ENCODE measurements at regions not wholly inside any gene's neighbourhood (a gene's known extent, or its start where the extent isn't known, plus 50 kb on each side); places are given as distances from the start of the nearest gene placed in this dataset.

DNA sequence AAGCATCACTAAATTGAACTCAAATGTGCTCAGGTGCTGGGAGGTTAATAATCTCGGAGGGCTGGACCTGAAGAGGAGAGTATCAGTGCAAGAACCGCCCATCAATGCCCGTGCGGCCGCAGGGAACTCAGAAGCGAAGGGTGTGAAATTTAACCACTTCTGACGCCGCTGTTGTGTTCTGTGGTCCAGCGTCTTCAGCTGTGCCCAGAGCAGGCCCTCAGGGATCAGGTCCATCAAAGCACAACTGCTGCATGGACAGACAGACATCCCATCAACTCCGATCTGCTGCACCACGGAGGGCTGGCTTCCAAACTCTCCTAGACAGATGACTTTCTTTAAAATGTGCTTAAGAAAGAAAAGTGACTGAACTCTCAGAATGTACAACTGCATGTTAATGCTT is 144.9 kb upstream of the TCERG1L start:
- TF ChIP-seq EZH2 (IDR thresholded peaks at IDR 0.05; ENCODE audit: borderline replicate concordance, low read depth, low read length, poor library complexity, severe bottlenecking) = no peak
- TF ChIP-seq, protein P1, sequence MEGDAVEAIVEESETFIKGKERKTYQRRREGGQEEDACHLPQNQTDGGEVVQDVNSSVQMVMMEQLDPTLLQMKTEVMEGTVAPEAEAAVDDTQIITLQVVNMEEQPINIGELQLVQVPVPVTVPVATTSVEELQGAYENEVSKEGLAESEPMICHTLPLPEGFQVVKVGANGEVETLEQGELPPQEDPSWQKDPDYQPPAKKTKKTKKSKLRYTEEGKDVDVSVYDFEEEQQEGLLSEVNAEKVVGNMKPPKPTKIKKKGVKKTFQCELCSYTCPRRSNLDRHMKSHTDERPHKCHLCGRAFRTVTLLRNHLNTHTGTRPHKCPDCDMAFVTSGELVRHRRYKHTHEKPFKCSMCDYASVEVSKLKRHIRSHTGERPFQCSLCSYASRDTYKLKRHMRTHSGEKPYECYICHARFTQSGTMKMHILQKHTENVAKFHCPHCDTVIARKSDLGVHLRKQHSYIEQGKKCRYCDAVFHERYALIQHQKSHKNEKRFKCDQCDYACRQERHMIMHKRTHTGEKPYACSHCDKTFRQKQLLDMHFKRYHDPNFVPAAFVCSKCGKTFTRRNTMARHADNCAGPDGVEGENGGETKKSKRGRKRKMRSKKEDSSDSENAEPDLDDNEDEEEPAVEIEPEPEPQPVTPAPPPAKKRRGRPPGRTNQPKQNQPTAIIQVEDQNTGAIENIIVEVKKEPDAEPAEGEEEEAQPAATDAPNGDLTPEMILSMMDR (conservative IDR thresholded peaks at IDR 0.05; ENCODE audit: low read depth, low read length) = no peak
- H3K27ac ChIP-seq (ENCODE audit: low read depth, low read length, poor library complexity, severe bottlenecking) = no peak overlapping the region
- BruUV-seq (replicated peaks) = no TSS peak
- H3K9me3 ChIP-seq (ENCODE audit: low read depth, low read length, poor library complexity, severe bottlenecking) = no peaks in the 10 kb centered on the region
- no peaks in the 10 kb centered on the region for H3K4me1 ChIP-seq (ENCODE audit: insufficient read depth, low read length, poor library complexity, severe bottlenecking)
- no peak for DNase-seq (ENCODE audit: low spot score)
- H3K36me3 ChIP-seq (ENCODE audit: insufficient read depth, low read length, poor library complexity, severe bottlenecking) = no peaks in the 10 kb centered on the region
- intact Hi-C loops (cut with micrococcal nuclease; ENCODE audit: unreplicated experiment) = loop anchor here (10.0 kb wide), 1 partner anchor 328 kb away; no protein-coding TSS in a partner anchor
- ChIA-PET CTCF (no interaction called here), POLR2A (ENCODE audit: low non-redundant PET) (no interaction called here)
- H3K4me3 ChIP-seq (ENCODE audit: low read depth, low read length, poor library complexity, severe bottlenecking) = no peak overlapping the region
- peaks cover 38% of the 10 kb centered on the region for H3K27me3 ChIP-seq (replicated peaks; ENCODE audit: insufficient read depth, low read depth, low read length, poor library complexity)

DNA sequence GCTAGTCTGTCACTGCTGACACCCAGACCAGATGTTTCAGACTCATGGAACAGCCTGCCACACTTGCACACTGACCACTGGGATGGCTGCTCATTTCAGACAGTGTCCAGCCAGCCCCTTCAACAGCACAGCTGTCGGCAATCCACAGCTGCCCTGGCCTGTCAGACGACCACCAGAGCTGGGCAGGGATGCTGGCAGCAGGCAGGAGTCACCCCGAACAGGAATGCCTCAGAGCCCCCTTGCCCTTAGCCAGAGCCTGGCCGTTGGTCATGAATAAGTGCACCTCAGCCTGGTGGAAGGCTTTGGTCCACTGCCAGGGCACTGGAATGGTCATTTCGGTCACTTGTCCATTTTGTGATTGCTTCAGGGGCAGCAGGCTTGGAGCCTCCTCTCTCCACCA is 149.6 kb upstream of the TCERG1L start:
- H3K27me3 ChIP-seq (replicated peaks; ENCODE audit: insufficient read depth, low read depth, low read length, poor library complexity) = peaks cover 70% of the 10 kb centered on the region
- H3K4me3 ChIP-seq (ENCODE audit: low read depth, low read length, poor library complexity, severe bottlenecking) = no peak overlapping the region
- H3K4me1 ChIP-seq (ENCODE audit: insufficient read depth, low read length, poor library complexity, severe bottlenecking) = no peaks in the 10 kb centered on the region
- POLR2A ChIA-PET (ENCODE audit: low non-redundant PET) = no interaction called here
- TF ChIP-seq, protein P1 (conservative IDR thresholded peaks at IDR 0.05; ENCODE audit: low read depth, low read length) = no peak
- no peak for TF ChIP-seq EZH2 (IDR thresholded peaks at IDR 0.05; ENCODE audit: borderline replicate concordance, low read depth, low read length, poor library complexity, severe bottlenecking)
- intact Hi-C loops (cut with micrococcal nuclease; ENCODE audit: unreplicated experiment) = no loop called here
- no TSS peak for BruUV-seq (replicated peaks)
- no peaks in the 10 kb centered on the region for H3K36me3 ChIP-seq (ENCODE audit: insufficient read depth, low read length, poor library complexity, severe bottlenecking)
- no peak for DNase-seq (ENCODE audit: low spot score)
- CTCF ChIA-PET = no interaction called here
- no peaks in the 10 kb centered on the region for H3K9me3 ChIP-seq (ENCODE audit: low read depth, low read length, poor library complexity, severe bottlenecking)
- H3K27ac ChIP-seq (ENCODE audit: low read depth, low read length, poor library complexity, severe bottlenecking) = no peak overlapping the region

DNA sequence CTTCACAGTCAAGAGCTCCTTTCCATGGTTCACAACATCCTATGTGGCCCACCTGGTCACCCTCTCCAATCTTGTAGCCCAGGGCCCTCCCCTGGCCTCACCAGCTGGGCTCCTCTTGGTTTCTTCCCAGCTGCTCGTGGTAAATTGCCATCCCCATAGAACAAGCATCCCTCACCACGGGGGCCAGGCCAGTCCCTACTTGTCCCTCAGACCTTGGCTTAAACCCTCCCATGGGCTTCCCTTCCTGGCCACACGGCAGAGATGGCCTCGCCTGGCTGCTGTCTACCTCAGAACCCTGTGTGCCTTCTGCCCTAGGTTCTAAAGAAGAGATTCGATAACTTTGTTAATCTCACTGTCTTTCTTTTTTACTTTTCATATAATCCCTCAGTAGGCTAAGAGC is 153.3 kb upstream of the TCERG1L start:
- Histone ChIP-seq H3K9me3 (ENCODE audit: low read depth, low read length, poor library complexity, severe bottlenecking) (no peaks in the 10 kb centered on the region), H3K4me3 (ENCODE audit: low read depth, low read length, poor library complexity, severe bottlenecking) (no peak overlapping the region), H3K4me1 (ENCODE audit: insufficient read depth, low read length, poor library complexity, severe bottlenecking) (no peaks in the 10 kb centered on the region), H3K27ac (ENCODE audit: low read depth, low read length, poor library complexity, severe bottlenecking) (no peak overlapping the region), H3K27me3 (replicated peaks; ENCODE audit: insufficient read depth, low read depth, low read length, poor library complexity) (peaks cover 58% of the 10 kb centered on the region), H3K36me3 (ENCODE audit: insufficient read depth, low read length, poor library complexity, severe bottlenecking) (no peaks in the 10 kb centered on the region)
- CTCF ChIA-PET = no interaction called here
- intact Hi-C loops (cut with micrococcal nuclease; ENCODE audit: unreplicated experiment) = no loop called here
- TF ChIP-seq, protein P1 (conservative IDR thresholded peaks at IDR 0.05; ENCODE audit: low read depth, low read length) = no peak
- no peak for TF ChIP-seq EZH2 (IDR thresholded peaks at IDR 0.05; ENCODE audit: borderline replicate concordance, low read depth, low read length, poor library complexity, severe bottlenecking)
- BruUV-seq (replicated peaks) = no TSS peak
- POLR2A ChIA-PET (ENCODE audit: low non-redundant PET) = no interaction called here
- no peak for DNase-seq (ENCODE audit: low spot score)
